HUDEP-2 (cell line): ENCODE measurements at regions not wholly inside any gene's neighbourhood (a gene's known extent, or its start where the extent isn't known, plus 50 kb on each side); places are given as distances from the start of the nearest gene placed in this dataset.
A peak's percentile ranks its signal among the peaks of the same experiment; 100 is the strongest.
"Not testable (repeated sequence)": the region's sequence is repeated elsewhere in the genome, so short reads cannot be mapped to it uniquely, and the experiment has no call there.

Source experiments
- DNase-seq, 76 experiments: peaks; one replicate each; lab custom pipeline; 2025; ENCODE audit not compliant: unreplicated experiment in 76 of 76; lab: John Stamatoyannopoulos, UW

DNA sequence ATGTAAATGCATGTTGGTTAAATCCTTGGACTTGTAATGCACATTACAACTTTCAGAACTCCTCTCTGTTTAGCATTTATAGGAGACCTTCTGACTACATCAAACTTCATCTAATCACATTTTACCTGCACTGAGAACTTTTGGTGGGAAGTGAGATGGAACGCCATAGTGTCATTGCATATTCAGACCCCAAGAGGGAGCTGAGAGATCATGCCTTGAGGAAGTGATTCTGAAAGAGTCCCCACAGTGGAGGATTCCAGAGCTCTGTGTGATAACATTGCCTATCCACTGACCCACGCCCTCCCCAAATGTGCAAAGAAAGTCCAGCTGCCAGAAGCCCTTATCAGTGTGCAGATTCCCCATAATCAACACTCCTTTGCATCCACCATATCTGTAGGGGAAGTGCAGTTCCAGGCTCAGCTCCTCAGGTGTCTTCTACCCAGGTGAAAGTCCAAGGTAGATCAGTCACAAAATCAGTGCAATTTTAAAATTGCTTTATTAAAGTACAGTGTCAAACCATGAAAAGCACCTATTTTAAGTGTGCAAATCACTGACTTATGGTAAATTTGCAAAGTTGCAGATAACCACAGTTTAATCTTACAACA is 212.4 kb downstream of the RPIA start:
- peak in 36 of 76 experiments; percentile 1 to 56 (median 16) for DNase-seq

DNA sequence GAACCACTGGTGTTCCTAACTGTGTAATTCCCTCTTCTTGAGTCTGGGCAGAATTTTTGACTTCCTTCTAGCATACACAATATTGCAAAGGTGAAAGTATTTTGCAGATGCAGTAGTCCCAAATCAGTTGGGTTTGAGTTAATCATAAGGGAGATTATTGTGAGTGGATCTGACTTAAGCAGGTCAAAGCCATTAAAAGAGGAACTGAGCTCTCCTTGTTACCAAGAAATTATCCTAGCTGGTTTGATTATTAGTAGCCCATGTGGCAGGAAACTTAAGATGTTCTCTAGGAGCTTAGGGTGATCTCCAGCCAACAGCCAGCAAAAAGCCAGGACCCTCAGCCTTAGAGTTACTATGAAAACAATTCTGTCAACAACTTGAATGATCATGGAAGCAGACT is 221.8 kb downstream of the RPIA start:
- DNase-seq: no peak

- DNase-seq: peak in 11 of 76 experiments; percentile 1 to 23 (median 14)
Observed at GRCh38 chr2:88919087-88919738, 227.7 kb downstream of the RPIA start.

GRCh38 chr2:88920399-88920798 is 228.9 kb downstream of the RPIA start:
- DNase-seq: not testable (repeated sequence)

DNA sequence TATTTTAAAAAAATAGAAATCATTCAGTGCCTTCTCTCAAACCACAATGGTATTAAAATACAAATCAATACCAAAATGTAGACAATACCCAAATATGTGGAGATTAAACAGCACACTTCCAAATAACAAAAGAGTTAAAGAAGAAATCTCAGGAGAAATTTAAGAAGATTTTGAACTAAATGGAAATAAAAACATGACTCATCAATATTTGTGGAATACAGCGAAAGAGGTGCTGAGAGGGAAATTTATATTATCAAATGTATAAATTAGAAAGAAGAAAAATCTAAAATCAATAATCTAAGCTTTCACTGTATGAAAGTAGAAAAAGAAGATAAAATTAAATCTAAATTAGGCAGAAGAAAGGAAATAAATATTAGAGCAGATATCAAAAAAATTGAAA is 233.1 kb downstream of the RPIA start:
- DNase-seq: no peak

DNA sequence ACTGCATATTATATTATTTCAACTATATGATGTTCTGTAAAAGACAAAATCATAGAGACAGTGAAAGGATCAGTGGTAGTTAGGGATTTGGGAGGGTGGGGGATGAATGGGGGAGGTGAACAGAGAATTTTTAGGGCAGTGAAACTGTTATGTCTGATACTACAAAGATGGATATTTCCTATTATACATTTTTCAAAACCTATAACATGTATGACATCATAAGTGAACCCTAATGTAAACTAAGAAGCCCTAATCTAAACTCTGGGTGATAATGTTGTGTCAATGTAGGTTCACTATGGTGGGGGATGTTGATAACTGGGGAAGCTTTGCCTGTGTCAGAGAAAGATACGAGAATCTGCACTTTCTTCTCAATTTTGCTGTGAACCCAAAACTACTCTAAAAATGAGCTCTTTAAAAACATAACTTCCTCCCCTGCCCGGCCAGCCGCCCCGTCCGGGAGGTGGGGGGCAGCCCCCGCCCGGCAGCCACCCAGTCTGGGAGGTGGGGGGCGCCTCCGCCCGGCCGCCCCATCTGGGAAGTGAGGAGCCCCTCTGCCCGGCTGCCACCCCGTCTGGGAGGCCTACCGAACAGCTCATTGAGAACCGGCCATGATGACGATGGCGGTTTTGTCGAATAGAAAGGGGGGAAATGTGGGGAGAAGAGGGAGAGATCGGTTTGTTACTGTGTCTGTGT is 234.4 kb downstream of the RPIA start:
- DNase-seq: no peak

- no peak for DNase-seq
Observed at GRCh38 chr2:88927128-88927527, 235.7 kb downstream of the RPIA start.

GRCh38 chr2:88930659-88931058 is 239.2 kb downstream of the RPIA start:
- no peak for DNase-seq

DNA sequence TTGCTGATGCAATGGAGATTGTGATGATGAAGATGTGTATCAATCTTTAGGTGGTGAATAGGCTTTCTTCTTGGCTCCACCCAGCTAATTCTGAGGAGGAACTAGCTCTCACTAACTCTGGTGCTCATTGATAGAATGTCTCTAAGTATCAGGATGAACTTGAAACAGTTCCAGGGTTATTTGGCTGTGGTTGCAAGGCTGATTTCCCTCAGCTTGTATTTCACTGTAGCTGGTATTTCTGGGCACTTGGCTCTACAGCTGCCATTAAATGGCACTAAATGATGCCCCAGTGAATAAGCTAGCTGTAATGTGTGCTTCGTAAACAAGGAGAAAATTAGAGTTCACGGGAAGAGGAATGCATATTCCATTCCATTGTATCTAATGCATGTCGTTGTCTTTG is 241.2 kb downstream of the RPIA start:
- no peak for DNase-seq

DNA sequence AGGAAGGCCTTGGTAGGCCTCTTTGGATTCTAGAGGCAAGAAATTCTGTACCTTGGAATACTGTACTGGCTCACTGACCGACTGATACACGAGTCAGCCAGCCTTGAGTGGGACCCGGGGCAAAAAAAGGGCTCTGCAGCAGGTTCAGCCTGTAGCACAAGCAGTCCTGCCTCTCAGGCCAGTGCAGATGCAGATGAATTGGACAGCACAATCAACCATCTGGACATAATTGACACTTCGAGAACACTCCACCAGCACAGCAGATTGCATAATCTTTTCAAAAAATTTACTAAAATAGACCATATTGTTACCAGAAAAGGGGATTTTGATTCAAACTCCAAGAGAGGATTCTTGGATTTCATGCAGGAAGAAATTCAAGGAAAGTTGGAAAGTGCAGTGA is 241.6 kb downstream of the RPIA start:
- no peak for DNase-seq

- DNase-seq: no peak
Observed at GRCh38 chr2:88933980-88934379, 242.5 kb downstream of the RPIA start.

- peak in 25 of 76 experiments; percentile 1 to 55 (median 11) for DNase-seq
Observed at GRCh38 chr2:88941178-88941577, 249.7 kb downstream of the RPIA start.

- DNase-seq: no peak
Observed at GRCh38 chr2:88942798-88943197, 251.3 kb downstream of the RPIA start.

GRCh38 chr2:88949336-88949735 is 257.9 kb downstream of the RPIA start:
- no peak for DNase-seq

DNA sequence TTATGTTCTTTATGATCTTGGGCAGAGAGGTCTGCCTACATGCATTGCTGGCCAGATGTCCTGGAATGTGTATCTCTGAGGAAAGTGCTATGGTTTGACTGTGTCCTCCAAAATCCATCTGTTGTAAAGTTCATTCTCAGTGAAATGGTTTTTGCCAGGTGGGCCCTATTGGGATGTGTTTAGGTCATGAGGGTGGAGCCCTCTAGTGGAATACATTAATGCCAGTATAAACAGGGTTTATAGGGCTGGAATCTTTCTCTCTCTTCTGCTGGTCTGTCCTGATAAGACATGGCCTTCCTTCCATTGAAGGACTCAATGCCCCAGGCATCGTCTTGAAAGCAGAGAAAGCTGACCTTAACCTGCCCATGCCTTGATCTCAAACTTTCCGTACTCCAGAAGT is 258.5 kb downstream of the RPIA start:
- peak in 14 of 76 experiments; percentile 2 to 46 (median 16) for DNase-seq

DNA sequence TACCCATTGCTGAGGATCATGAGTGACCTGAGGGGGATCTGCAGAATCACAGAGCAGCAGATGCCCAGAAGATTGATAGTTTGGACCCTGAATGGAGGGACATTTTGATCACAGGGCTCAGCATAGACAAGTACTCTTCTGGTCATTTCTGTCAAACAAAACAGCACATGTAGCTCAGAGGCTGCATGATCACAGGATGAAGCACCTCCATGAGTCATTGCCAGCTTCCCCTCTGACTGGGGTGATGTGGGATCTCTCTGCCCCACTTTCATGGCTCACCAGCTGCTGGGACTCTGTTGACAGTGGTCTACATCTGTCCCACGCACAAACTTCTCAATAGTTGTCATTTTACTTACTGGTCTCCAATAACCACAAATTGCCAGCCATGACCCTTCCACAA is 264.1 kb downstream of the RPIA start:
- no peak for DNase-seq

GRCh38 chr2:88959480-88960204 is 268.2 kb downstream of the RPIA start:
- peak in 1 of 76 experiments; percentile 20 for DNase-seq

DNA sequence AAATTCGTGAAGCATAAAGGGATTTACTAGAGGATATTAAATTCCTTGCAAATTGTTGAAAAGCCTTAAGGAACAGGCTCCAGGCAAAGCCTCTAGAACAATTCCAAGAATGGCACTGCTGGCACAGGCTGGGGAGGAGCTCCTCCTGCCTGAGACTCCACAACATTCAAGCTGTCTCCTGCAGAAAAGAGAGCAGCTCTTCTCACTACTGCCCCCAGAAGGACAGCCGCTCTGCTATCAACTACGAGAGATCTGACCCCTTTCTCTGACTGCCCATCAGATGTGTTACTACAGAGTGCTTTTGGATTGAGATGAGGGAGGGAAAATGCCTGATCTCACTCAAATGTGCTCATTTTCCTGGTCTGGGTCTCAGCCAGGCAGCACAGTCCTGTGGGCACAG is 269.9 kb downstream of the RPIA start:
- peak in 1 of 76 experiments; percentile 6 for DNase-seq

DNA sequence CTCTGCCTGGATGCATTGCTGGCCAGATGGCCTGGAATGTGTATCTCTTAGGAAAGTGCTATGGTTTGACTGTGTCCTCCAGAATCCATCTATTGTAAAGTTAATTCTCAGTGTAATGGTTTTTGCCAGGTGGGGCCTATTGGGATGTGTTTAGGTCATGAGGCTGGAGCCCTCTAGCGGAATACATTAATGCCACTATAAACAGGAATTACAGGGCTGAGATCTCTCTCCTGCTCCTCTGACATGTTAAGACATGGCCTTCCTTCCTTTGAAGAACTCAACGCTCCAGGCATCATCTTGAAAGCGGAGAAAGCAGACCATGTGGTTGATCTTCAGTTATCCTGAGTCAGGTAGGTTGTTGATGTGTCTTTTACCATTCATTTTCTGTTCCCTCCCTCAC is 276.4 kb downstream of the RPIA start:
- DNase-seq: peak in 6 of 76 experiments; percentile 1 to 26 (median 6)

DNA sequence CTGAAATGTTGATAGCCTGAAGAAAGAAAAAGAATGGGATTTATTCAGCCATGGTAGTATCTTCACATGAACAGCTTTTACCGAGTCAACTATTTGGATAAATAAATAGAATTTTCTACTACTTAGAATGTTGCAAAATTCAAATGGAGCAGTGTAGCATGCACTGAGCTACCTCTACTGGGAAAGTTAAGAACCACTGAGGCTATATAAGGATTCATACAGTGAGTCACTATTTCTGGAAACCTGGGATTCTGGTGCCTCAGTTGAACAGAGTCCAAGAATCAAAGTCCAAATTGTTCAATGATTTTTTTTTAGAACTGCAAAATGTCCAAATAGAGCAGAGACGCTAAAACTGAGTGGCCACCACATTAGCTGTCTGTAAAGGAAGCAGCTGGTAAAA is 286.5 kb downstream of the RPIA start:
- not testable (repeated sequence) for DNase-seq

DNA sequence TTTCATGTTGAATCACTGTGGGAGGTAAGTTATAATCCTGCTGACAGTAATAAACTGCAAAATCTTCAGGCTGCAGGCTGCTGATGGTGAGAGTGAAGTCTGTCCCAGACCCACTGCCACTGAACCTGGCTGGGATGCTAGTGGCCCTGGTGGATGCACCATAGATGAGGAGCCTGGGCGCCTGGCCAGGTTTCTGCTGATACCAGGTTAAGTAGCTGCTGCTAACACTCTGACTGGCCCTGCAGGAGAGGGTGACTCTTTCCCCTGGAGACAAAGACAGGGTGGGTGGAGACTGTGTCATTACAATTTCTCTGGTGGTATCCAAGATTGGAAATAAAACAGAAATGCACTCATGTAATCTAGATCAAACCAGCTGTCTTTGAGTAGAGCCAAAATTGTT is 287.0 kb downstream of the RPIA start:
- DNase-seq: not testable (repeated sequence)
